Calu3 (cell line): ENCODE measurements at regions not wholly inside any gene's neighbourhood (a gene's known extent, or its start where the extent isn't known, plus 50 kb on each side); places are given as distances from the start of the nearest gene placed in this dataset.

Experiments
- BruUV-seq: library from RNA; stranded (reverse); fragments of 400-500 nt; replicated peaks from 2 replicates; lab custom pipeline; 2021; lab: Mats Ljungman, UMichigan
- CTCF ChIA-PET: fragments of 300-600 bp; sonication (Branson Sonifier 250); formaldehyde crosslinking; loops from one replicate; lab custom pipeline; 2022; ENCODE audit warnings: antibody characterized with exemption; lab: Charles Lee
- DNase-seq: peaks from one replicate; pipeline ENCODE4 v3.0.0; 2022
- H3K27ac Mint-ChIP-seq: one replicate; pipeline ENCODE4 v1.8.0; 2022; ENCODE audit warnings: mixed read lengths; ENCODE audit not compliant: unreplicated experiment
- H3K27me3 Mint-ChIP-seq: one replicate; pipeline ENCODE4 v1.8.0; 2022; ENCODE audit warnings: mixed read lengths; ENCODE audit not compliant: unreplicated experiment
- H3K36me3 Mint-ChIP-seq: one replicate; pipeline ENCODE4 v1.8.0; 2022; ENCODE audit warnings: mild to moderate bottlenecking, moderate library complexity, mixed read lengths; ENCODE audit not compliant: insufficient read depth, unreplicated experiment
- H3K4me1 Mint-ChIP-seq: one replicate; pipeline ENCODE4 v1.8.0; 2022; ENCODE audit warnings: mild to moderate bottlenecking, low read depth, mixed read lengths; ENCODE audit not compliant: unreplicated experiment
- H3K4me3 Mint-ChIP-seq: one replicate; pipeline ENCODE4 v1.8.0; 2022; ENCODE audit warnings: mild to moderate bottlenecking, low read depth, moderate library complexity, mixed read lengths; ENCODE audit not compliant: unreplicated experiment
- H3K9me3 Mint-ChIP-seq: one replicate; pipeline ENCODE4 v1.8.0; 2022; ENCODE audit warnings: low read depth, mixed read lengths; ENCODE audit not compliant: unreplicated experiment
- CTCF ChIP-seq: fragments of 200-600 bp; IDR thresholded peaks from one replicate; pipeline ENCODE4 v1.8.0; 2022; ENCODE audit warnings: antibody characterized with exemption; ENCODE audit not compliant: unreplicated experiment
- intact Hi-C: fragments of 100-400 bp; cut with micrococcal nuclease; formaldehyde crosslinking; loops from one replicate; pipeline ENCODE4 v1.10.0; 2022; ENCODE audit not compliant: unreplicated experiment

GRCh38 chr20:21019468-21019813, 86.7 kb downstream of the LINC00237 start:
- H3K27me3 Mint-ChIP-seq: no peaks in the 10 kb centered on the region
- no peak overlapping the region for H3K4me3 Mint-ChIP-seq
- intact Hi-C loops: no loop called here
- TF ChIP-seq CTCF: no peak
- no peak overlapping the region for H3K27ac Mint-ChIP-seq
- no peak for DNase-seq
- no TSS peak for BruUV-seq
- no peaks in the 10 kb centered on the region for H3K4me1 Mint-ChIP-seq
- CTCF ChIA-PET: no interaction called here
- no peaks in the 10 kb centered on the region for H3K36me3 Mint-ChIP-seq
- no peaks in the 10 kb centered on the region for H3K9me3 Mint-ChIP-seq

- H3K27me3 Mint-ChIP-seq: no peaks in the 10 kb centered on the region
- H3K4me1 Mint-ChIP-seq: no peaks in the 10 kb centered on the region
Measured at GRCh38 chr20:21018576-21018975, 87.6 kb downstream of the LINC00237 start.

GRCh38 chr20:21017528-21018085, 88.6 kb downstream of the LINC00237 start:
- no TSS peak for BruUV-seq
- intact Hi-C loops: no loop called here
- no peaks in the 10 kb centered on the region for H3K4me1 Mint-ChIP-seq
- no peaks in the 10 kb centered on the region for H3K36me3 Mint-ChIP-seq
- CTCF ChIA-PET: no interaction called here
- peaks cover under 1% of the 10 kb centered on the region for H3K27me3 Mint-ChIP-seq
- no peak overlapping the region for H3K27ac Mint-ChIP-seq
- no peak overlapping the region for H3K4me3 Mint-ChIP-seq
- DNase-seq: no peak
- no peak for TF ChIP-seq CTCF
- no peaks in the 10 kb centered on the region for H3K9me3 Mint-ChIP-seq

More at GRCh38 chr20:21018576-21018975, 87.6 kb downstream of the LINC00237 start:
- Mint-ChIP-seq H3K4me3 (no peak overlapping the region), H3K36me3 (no peaks in the 10 kb centered on the region), H3K9me3 (no peaks in the 10 kb centered on the region), H3K27ac (no peak overlapping the region)
- no peak for DNase-seq
- CTCF ChIA-PET: no interaction called here
- TF ChIP-seq CTCF: no peak
- intact Hi-C loops: no loop called here
- BruUV-seq: no TSS peak

- intact Hi-C loops: no loop called here
- no peak overlapping the region for H3K27ac Mint-ChIP-seq
- no peak for TF ChIP-seq CTCF
- no peaks in the 10 kb centered on the region for H3K9me3 Mint-ChIP-seq
- DNase-seq: no peak
- no peak overlapping the region for H3K4me3 Mint-ChIP-seq
- no peaks in the 10 kb centered on the region for H3K4me1 Mint-ChIP-seq
- BruUV-seq: no TSS peak
- H3K27me3 Mint-ChIP-seq: peaks cover 9% of the 10 kb centered on the region
- no peaks in the 10 kb centered on the region for H3K36me3 Mint-ChIP-seq
- CTCF ChIA-PET: no interaction called here
Measured at GRCh38 chr20:21016751-21017150, 89.4 kb downstream of the LINC00237 start.
